GM12892 (cell line): ENCODE measurements at regions not wholly inside any gene's neighbourhood (a gene's known extent, or its start where the extent isn't known, plus 50 kb on each side); places are given as distances from the start of the nearest gene placed in this dataset.
"Not testable (repeated sequence)": the region's sequence is repeated elsewhere in the genome, so short reads cannot be mapped to it uniquely, and the experiment has no call there.

Experiments used
- DNase-seq: peaks from one replicate; pipeline ENCODE4 v3.0.0; 2011; ENCODE audit not compliant: insufficient read length
- FAIRE-seq: peaks from 2 replicates; lab custom pipeline; 2011; peaks lifted over from hg19 to GRCh38; lab: Jason Lieb, UNC
- POLR2A ChIP-seq: IDR thresholded peaks from 2 replicates; pipeline ENCODE4 v1.6.1; 2011; ENCODE audit warnings: low read depth, low read length, control low read depth
- POLR2AphosphoS5 ChIP-seq: IDR thresholded peaks from 2 replicates; pipeline ENCODE4 v1.6.1; 2011; ENCODE audit warnings: low read depth, low read length, control low read depth
- TAF1 ChIP-seq: IDR thresholded peaks from 2 replicates; pipeline ENCODE4 v1.6.1; 2011; ENCODE audit warnings: low read depth, mild to moderate bottlenecking, control low read depth, low read length, borderline replicate concordance

GRCh38 chr2:181737302-181737701, 57.0 kb upstream of the NEUROD1 start:
- not testable (repeated sequence) for FAIRE-seq, DNase-seq

- DNase-seq (no peak), FAIRE-seq (no peak)
These were observed 57.8 kb upstream of the NEUROD1 start for GRCh38 chr2:181738074-181738473.

GRCh38 chr2:181738563-181738962, 58.2 kb upstream of the NEUROD1 start:
- TF ChIP-seq TAF1 (no peak), POLR2AphosphoS5 (no peak), POLR2A (no peak)
- no peak for FAIRE-seq
- DNase-seq = no peak

More at GRCh38 chr2:181738074-181738473, 57.8 kb upstream of the NEUROD1 start:
- TF ChIP-seq TAF1 = no peak
- no peak for TF ChIP-seq POLR2A
- no peak for TF ChIP-seq POLR2AphosphoS5

GRCh38 chr2:181741756-181742155, 61.4 kb upstream of the NEUROD1 start:
- DNase-seq (no peak), FAIRE-seq (no peak)
- TF ChIP-seq POLR2AphosphoS5 (no peak), POLR2A (no peak), TAF1 (no peak)

GRCh38 chr2:181742361-181742760, 62.0 kb upstream of the NEUROD1 start:
- TF ChIP-seq POLR2AphosphoS5 (no peak), POLR2A (no peak), TAF1 (no peak)
- no peak for FAIRE-seq

GRCh38 chr2:181742922-181743722, 62.8 kb upstream of the NEUROD1 start:
- FAIRE-seq = peak; percentile 58
- no peak for DNase-seq
- no peak for TF ChIP-seq POLR2A
- no peak for TF ChIP-seq POLR2AphosphoS5
- no peak for TF ChIP-seq TAF1

More at GRCh38 chr2:181742361-181742760, 62.0 kb upstream of the NEUROD1 start:
- no peak for DNase-seq

GRCh38 chr2:181743723-181744031, 63.4 kb upstream of the NEUROD1 start:
- TF ChIP-seq POLR2AphosphoS5 = no peak
- no peak for TF ChIP-seq POLR2A
- TF ChIP-seq TAF1 = no peak
- DNase-seq (no peak), FAIRE-seq (no peak)

GRCh38 chr2:181745796-181746540, 65.7 kb upstream of the NEUROD1 start:
- DNase-seq (no peak), FAIRE-seq (no peak)
- TF ChIP-seq POLR2A = no peak
- no peak for TF ChIP-seq TAF1
- no peak for TF ChIP-seq POLR2AphosphoS5

- DNase-seq (no peak), FAIRE-seq (no peak)
- TF ChIP-seq POLR2AphosphoS5 (no peak), POLR2A (no peak), TAF1 (no peak)
These were observed 66.5 kb upstream of the NEUROD1 start for GRCh38 chr2:181746844-181747243.

GRCh38 chr2:181750305-181750704, 70.0 kb upstream of the NEUROD1 start:
- no peak for TF ChIP-seq TAF1
- no peak for TF ChIP-seq POLR2A
- TF ChIP-seq POLR2AphosphoS5 = no peak
- FAIRE-seq = no peak
- DNase-seq = no peak

- FAIRE-seq (no peak), DNase-seq (no peak)
- no peak for TF ChIP-seq TAF1
- no peak for TF ChIP-seq POLR2A
- TF ChIP-seq POLR2AphosphoS5 = no peak
These were observed 71.1 kb upstream of the NEUROD1 start for GRCh38 chr2:181751266-181752030.

GRCh38 chr2:181752301-181752700, 72.0 kb upstream of the NEUROD1 start:
- DNase-seq (no peak), FAIRE-seq (no peak)
- no peak for TF ChIP-seq POLR2AphosphoS5
- no peak for TF ChIP-seq POLR2A

- FAIRE-seq (no peak), DNase-seq (no peak)
- no peak for TF ChIP-seq POLR2AphosphoS5
- TF ChIP-seq POLR2A = no peak
- no peak for TF ChIP-seq TAF1
These were observed 73.4 kb upstream of the NEUROD1 start for GRCh38 chr2:181753686-181754085.
